ENCODE measurements at regions not wholly inside any gene's neighbourhood (a gene's known extent, or its start where the extent isn't known, plus 50 kb on each side); places are given as distances from the start of the nearest gene placed in this dataset.

- Mint-ChIP-seq H3K4me1 (no peaks in the 10 kb centered on the region), H3K27me3 (no peaks in the 10 kb centered on the region), H3K36me3 (ENCODE audit: low read depth) (no peaks in the 10 kb centered on the region), H3K4me3 (no peak overlapping the region), H3K27ac (no peak overlapping the region), H3K9me3 (no peaks in the 10 kb centered on the region)
- intact Hi-C loops (cut with micrococcal nuclease) = no loop called here
- no peak for DNase-seq
These were observed 1120.3 kb downstream of the BRINP3 start for GRCh38 chr1:189357317-189357716.

GRCh38 chr1:189369612-189370011 lies 1108.1 kb downstream of the BRINP3 start:
- intact Hi-C loops (cut with micrococcal nuclease) = no loop called here
- no peak for DNase-seq
- H3K27ac Mint-ChIP-seq = no peak overlapping the region
- no peak overlapping the region for H3K4me3 Mint-ChIP-seq
- no peaks in the 10 kb centered on the region for H3K9me3 Mint-ChIP-seq
- no peaks in the 10 kb centered on the region for H3K27me3 Mint-ChIP-seq
- no peaks in the 10 kb centered on the region for H3K4me1 Mint-ChIP-seq
- H3K36me3 Mint-ChIP-seq (ENCODE audit: low read depth) = no peaks in the 10 kb centered on the region

GRCh38 chr1:189374816-189375215 lies 1102.8 kb downstream of the BRINP3 start:
- Mint-ChIP-seq H3K27me3 (no peaks in the 10 kb centered on the region), H3K4me1 (no peaks in the 10 kb centered on the region), H3K9me3 (peaks cover 3% of the 10 kb centered on the region), H3K27ac (no peak overlapping the region), H3K4me3 (no peak overlapping the region), H3K36me3 (ENCODE audit: low read depth) (no peaks in the 10 kb centered on the region)
- intact Hi-C loops (cut with micrococcal nuclease) = no loop called here
- DNase-seq = no peak

- intact Hi-C loops (cut with micrococcal nuclease) = no loop called here
- no peaks in the 10 kb centered on the region for H3K27me3 Mint-ChIP-seq
- H3K36me3 Mint-ChIP-seq (ENCODE audit: low read depth) = no peaks in the 10 kb centered on the region
- no peak overlapping the region for H3K27ac Mint-ChIP-seq
- H3K4me3 Mint-ChIP-seq = no peak overlapping the region
- no peaks in the 10 kb centered on the region for H3K9me3 Mint-ChIP-seq
- no peaks in the 10 kb centered on the region for H3K4me1 Mint-ChIP-seq
- no peak for DNase-seq
These were observed 1072.2 kb downstream of the BRINP3 start for GRCh38 chr1:189405419-189405818.

- peaks cover 4% of the 10 kb centered on the region for H3K9me3 Mint-ChIP-seq
- no peaks in the 10 kb centered on the region for H3K36me3 Mint-ChIP-seq (ENCODE audit: low read depth)
- no peaks in the 10 kb centered on the region for H3K27me3 Mint-ChIP-seq
- DNase-seq = no peak
- no peaks in the 10 kb centered on the region for H3K4me1 Mint-ChIP-seq
- intact Hi-C loops (cut with micrococcal nuclease) = no loop called here
- no peak overlapping the region for H3K4me3 Mint-ChIP-seq
- no peak overlapping the region for H3K27ac Mint-ChIP-seq
These were observed 1067.9 kb downstream of the BRINP3 start for GRCh38 chr1:189409774-189410173.

GRCh38 chr1:189424746-189425331 lies 1052.8 kb downstream of the BRINP3 start:
- Mint-ChIP-seq H3K4me3 (no peak overlapping the region), H3K27ac (no peak overlapping the region), H3K36me3 (ENCODE audit: low read depth) (no peaks in the 10 kb centered on the region), H3K27me3 (no peaks in the 10 kb centered on the region), H3K9me3 (no peaks in the 10 kb centered on the region), H3K4me1 (no peaks in the 10 kb centered on the region)
- no peak for DNase-seq
- intact Hi-C loops (cut with micrococcal nuclease) = no loop called here

- H3K27me3 Mint-ChIP-seq = no peaks in the 10 kb centered on the region
- no peak overlapping the region for H3K27ac Mint-ChIP-seq
- no peak for DNase-seq
- intact Hi-C loops (cut with micrococcal nuclease) = no loop called here
- H3K4me1 Mint-ChIP-seq = no peaks in the 10 kb centered on the region
- no peak overlapping the region for H3K4me3 Mint-ChIP-seq
- no peaks in the 10 kb centered on the region for H3K9me3 Mint-ChIP-seq
- no peaks in the 10 kb centered on the region for H3K36me3 Mint-ChIP-seq (ENCODE audit: low read depth)
These were observed 1048.1 kb downstream of the BRINP3 start for GRCh38 chr1:189429610-189430009.

GRCh38 chr1:189431447-189431846 lies 1046.2 kb downstream of the BRINP3 start:
- Mint-ChIP-seq H3K4me1 (no peaks in the 10 kb centered on the region), H3K9me3 (no peaks in the 10 kb centered on the region), H3K4me3 (no peak overlapping the region), H3K27me3 (no peaks in the 10 kb centered on the region), H3K27ac (no peak overlapping the region), H3K36me3 (ENCODE audit: low read depth) (no peaks in the 10 kb centered on the region)
- intact Hi-C loops (cut with micrococcal nuclease) = no loop called here
- no peak for DNase-seq

GRCh38 chr1:189432753-189433152 lies 1044.9 kb downstream of the BRINP3 start:
- intact Hi-C loops (cut with micrococcal nuclease) = no loop called here
- no peak for DNase-seq
- no peak overlapping the region for H3K4me3 Mint-ChIP-seq
- H3K9me3 Mint-ChIP-seq = no peaks in the 10 kb centered on the region
- H3K4me1 Mint-ChIP-seq = no peaks in the 10 kb centered on the region
- H3K27me3 Mint-ChIP-seq = no peaks in the 10 kb centered on the region
- H3K27ac Mint-ChIP-seq = no peak overlapping the region
- no peaks in the 10 kb centered on the region for H3K36me3 Mint-ChIP-seq (ENCODE audit: low read depth)

- no peak for DNase-seq
- no peak overlapping the region for H3K27ac Mint-ChIP-seq
- no peaks in the 10 kb centered on the region for H3K9me3 Mint-ChIP-seq
- H3K4me1 Mint-ChIP-seq = no peaks in the 10 kb centered on the region
- H3K27me3 Mint-ChIP-seq = no peaks in the 10 kb centered on the region
- intact Hi-C loops (cut with micrococcal nuclease) = no loop called here
- no peak overlapping the region for H3K4me3 Mint-ChIP-seq
- H3K36me3 Mint-ChIP-seq (ENCODE audit: low read depth) = no peaks in the 10 kb centered on the region
These were observed 1043.2 kb downstream of the BRINP3 start for GRCh38 chr1:189434461-189434860.

- Mint-ChIP-seq H3K27me3 (no peaks in the 10 kb centered on the region), H3K4me1 (no peaks in the 10 kb centered on the region), H3K27ac (no peak overlapping the region), H3K36me3 (ENCODE audit: low read depth) (no peaks in the 10 kb centered on the region), H3K9me3 (no peaks in the 10 kb centered on the region), H3K4me3 (no peak overlapping the region)
- intact Hi-C loops (cut with micrococcal nuclease) = no loop called here
- DNase-seq = no peak
These were observed 1042.3 kb downstream of the BRINP3 start for GRCh38 chr1:189435398-189435797.

GRCh38 chr1:189438808-189439207 lies 1038.9 kb downstream of the BRINP3 start:
- H3K27ac Mint-ChIP-seq = no peak overlapping the region
- no peak overlapping the region for H3K4me3 Mint-ChIP-seq
- no peaks in the 10 kb centered on the region for H3K36me3 Mint-ChIP-seq (ENCODE audit: low read depth)
- no peaks in the 10 kb centered on the region for H3K4me1 Mint-ChIP-seq
- no peak for DNase-seq
- H3K27me3 Mint-ChIP-seq = no peaks in the 10 kb centered on the region
- intact Hi-C loops (cut with micrococcal nuclease) = no loop called here
- no peaks in the 10 kb centered on the region for H3K9me3 Mint-ChIP-seq

GRCh38 chr1:189463166-189463565 lies 1014.5 kb downstream of the BRINP3 start:
- Mint-ChIP-seq H3K36me3 (ENCODE audit: low read depth) (no peaks in the 10 kb centered on the region), H3K27me3 (no peaks in the 10 kb centered on the region), H3K4me3 (no peak overlapping the region), H3K27ac (no peak overlapping the region), H3K9me3 (peaks cover 7% of the 10 kb centered on the region), H3K4me1 (no peaks in the 10 kb centered on the region)
- intact Hi-C loops (cut with micrococcal nuclease) = no loop called here
- DNase-seq = no peak

GRCh38 chr1:189496768-189497167 lies 980.9 kb downstream of the BRINP3 start:
- H3K4me1 Mint-ChIP-seq = no peaks in the 10 kb centered on the region

GRCh38 chr1:189499736-189500135 lies 977.9 kb downstream of the BRINP3 start:
- H3K9me3 Mint-ChIP-seq = peaks cover 5% of the 10 kb centered on the region
- no peaks in the 10 kb centered on the region for H3K27me3 Mint-ChIP-seq
- no peaks in the 10 kb centered on the region for H3K4me1 Mint-ChIP-seq
- intact Hi-C loops (cut with micrococcal nuclease) = no loop called here
- H3K36me3 Mint-ChIP-seq (ENCODE audit: low read depth) = no peaks in the 10 kb centered on the region
- no peak overlapping the region for H3K4me3 Mint-ChIP-seq
- H3K27ac Mint-ChIP-seq = no peak overlapping the region
- no peak for DNase-seq

More at GRCh38 chr1:189496768-189497167, 980.9 kb downstream of the BRINP3 start:
- Mint-ChIP-seq H3K27me3 (no peaks in the 10 kb centered on the region), H3K27ac (no peak overlapping the region), H3K9me3 (peaks cover 3% of the 10 kb centered on the region), H3K36me3 (ENCODE audit: low read depth) (no peaks in the 10 kb centered on the region), H3K4me3 (no peak overlapping the region)
- intact Hi-C loops (cut with micrococcal nuclease) = no loop called here
- DNase-seq = no peak
